Right atrium auricular region (tissue), 2 donors: ENCODE measurements at regions not wholly inside any gene's neighbourhood (a gene's known extent, or its start where the extent isn't known, plus 50 kb on each side); places are given as distances from the start of the nearest gene placed in this dataset.
"Not testable (repeated sequence)": the region's sequence is repeated elsewhere in the genome, so short reads cannot be mapped to it uniquely, and the experiment has no call there.

Source experiments
- DNase-seq: peaks from one replicate; pipeline ENCODE4 v3.0.0-alpha.2; 2019; ENCODE audit warnings: low spot score
- H3K27ac ChIP-seq, 2 donors: fragments of 200-600 bp; sonication (generic); 1 replicate in 1 of 2; 2 replicates in 1 of 2; pipeline ENCODE4 v1.5.1; 2016 to 2019
- H3K27me3 ChIP-seq, 2 donors: fragments of 200-600 bp; sonication (generic); one replicate each; pipeline versions ENCODE4 v1.5.1 to v1.6.0; 2017 to 2019
- H3K36me3 ChIP-seq: fragments of 200-600 bp; sonication (generic); one replicate; pipeline ENCODE4 v1.5.1; 2016
- H3K4me1 ChIP-seq, 2 donors: fragments of 200-600 bp; sonication (generic); one replicate each; pipeline versions ENCODE4 v1.5.1 to v1.6.0; 2017 to 2019
- H3K4me3 ChIP-seq, 2 donors: fragments of 200-600 bp; sonication (generic); 1 replicate in 1 of 2; 2 replicates in 1 of 2; pipeline ENCODE4 v1.5.1; 2017 to 2019; ENCODE audit warnings: mild to moderate bottlenecking in 1 of 2, moderate library complexity in 1 of 2
- H3K9me3 ChIP-seq, 2 donors: fragments of 200-600 bp; sonication (generic); one replicate each; pipeline ENCODE4 v1.5.1; 2019
- CTCF ChIP-seq, 2 donors: fragments of 200-600 bp; sonication (generic); IDR thresholded peaks; one replicate each; pipeline ENCODE4 v1.5.1; 2019; ENCODE audit warnings: antibody characterized with exemption in 2 of 2

DNA sequence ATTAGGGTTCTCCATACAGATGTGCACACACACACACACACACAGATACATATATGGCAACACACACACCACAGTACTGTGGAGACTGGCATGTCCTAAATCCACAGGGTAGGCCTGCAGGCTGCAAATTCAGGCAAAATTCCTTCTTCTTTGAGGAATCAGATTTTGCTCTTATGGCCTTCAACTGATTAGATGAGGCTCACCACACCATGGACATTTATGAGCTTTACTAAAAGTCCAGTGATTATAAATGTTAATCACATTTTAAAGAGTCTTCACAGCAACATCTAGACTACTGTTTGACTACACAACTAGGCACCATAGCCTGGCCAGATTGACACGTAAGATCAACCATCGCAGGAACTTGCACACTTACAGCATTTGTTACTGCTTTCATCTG, 140.3 kb upstream of the UBE3A start:
- Histone ChIP-seq H3K36me3 (no peaks in the 10 kb centered on the region), H3K9me3 (no peaks in the 10 kb centered on the region), H3K27me3 (no peaks in the 10 kb centered on the region), H3K4me1 (no peaks in the 10 kb centered on the region), H3K27ac (no peak overlapping the region), H3K4me3 (no peak overlapping the region)
- no peak for DNase-seq
- no peak for TF ChIP-seq CTCF (IDR thresholded peaks at IDR 0.05)

- Histone ChIP-seq H3K27me3 (no peaks in the 10 kb centered on the region), H3K4me3 (no peak overlapping the region), H3K9me3 (no peaks in the 10 kb centered on the region), H3K4me1 (peaks cover 0 to 18% of the 10 kb centered on the region in 2 donors), H3K36me3 (no peaks in the 10 kb centered on the region), H3K27ac (no peak overlapping the region)
- TF ChIP-seq CTCF (IDR thresholded peaks at IDR 0.05), result no peak
- no peak for DNase-seq
These were observed 133.4 kb upstream of the UBE3A start for GRCh38 chr15:25572191-25572590.

- Histone ChIP-seq H3K27me3 (no peaks in the 10 kb centered on the region), H3K4me3 (no peak overlapping the region), H3K4me1 (peaks cover 0 to 31% of the 10 kb centered on the region in 2 donors), H3K9me3 (no peaks in the 10 kb centered on the region), H3K36me3 (no peaks in the 10 kb centered on the region), H3K27ac (no peak overlapping the region)
- DNase-seq, result no peak
- no peak for TF ChIP-seq CTCF (IDR thresholded peaks at IDR 0.05)
These were observed 129.9 kb upstream of the UBE3A start for GRCh38 chr15:25568751-25569150.

DNA sequence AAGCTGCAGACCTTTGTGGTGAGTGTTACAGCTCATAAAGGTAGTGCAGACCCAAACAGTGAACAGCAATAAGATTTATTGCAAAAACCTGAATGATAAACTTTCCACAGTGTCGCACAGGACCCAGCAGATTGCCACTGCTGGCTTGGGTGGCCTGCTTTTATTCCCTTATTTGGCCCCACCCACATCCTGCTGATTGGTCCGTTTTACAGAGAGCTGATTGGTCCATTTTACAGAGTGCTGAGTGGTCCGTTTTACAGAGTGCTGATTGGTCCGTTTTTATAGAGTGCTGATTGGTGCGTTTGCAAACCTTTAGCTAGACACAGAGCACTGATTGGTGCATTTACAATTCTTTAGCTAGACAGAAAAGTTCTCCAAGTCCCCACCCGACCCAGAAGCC, 127.7 kb upstream of the UBE3A start:
- not testable (repeated sequence) for H3K27ac ChIP-seq, H3K36me3 ChIP-seq, DNase-seq, H3K27me3 ChIP-seq, H3K9me3 ChIP-seq, H3K4me3 ChIP-seq
- H3K4me1 ChIP-seq, result peaks cover 0 to 31% of the 10 kb centered on the region in 2 donors

DNA sequence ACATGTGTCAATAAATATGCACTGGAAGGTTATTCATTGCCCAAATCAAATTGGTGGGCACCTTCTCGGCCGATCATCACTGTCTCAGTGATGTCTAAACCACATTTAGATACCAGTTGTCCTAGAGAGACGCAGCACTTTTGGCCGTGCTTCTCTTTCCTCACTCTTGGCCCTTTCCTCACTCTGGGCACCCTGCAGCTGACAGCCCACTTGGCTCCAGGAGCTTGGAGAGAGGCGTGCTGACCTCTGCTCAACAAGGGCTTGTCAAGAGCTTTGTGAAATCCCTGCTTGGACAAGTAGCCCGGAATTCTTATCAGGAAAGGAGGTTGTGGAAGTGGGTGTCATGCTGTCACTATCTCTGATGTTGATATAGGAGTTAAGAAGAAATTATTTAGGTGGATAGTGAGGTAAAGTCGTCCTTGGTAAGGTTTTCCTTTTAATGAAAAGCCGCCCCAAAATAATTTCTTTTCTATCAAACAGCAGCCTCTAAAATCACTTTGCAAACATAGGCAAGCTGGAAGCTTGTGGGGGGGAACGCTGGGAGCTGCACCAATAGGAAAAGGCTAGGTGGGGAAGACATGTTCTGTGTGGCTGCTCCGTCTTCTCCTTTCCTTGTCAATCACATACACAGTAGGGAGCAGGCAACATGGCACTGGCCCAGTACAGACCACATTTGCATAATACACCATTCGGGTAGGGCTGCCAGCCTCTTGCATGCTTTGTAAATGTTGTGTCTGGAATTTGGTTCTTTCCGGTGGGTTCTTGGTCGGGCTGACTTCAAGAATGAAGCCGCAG, 126.8 kb upstream of the UBE3A start:
- DNase-seq, result no peak
- Histone ChIP-seq H3K27ac (no peak overlapping the region), H3K27me3 (no peaks in the 10 kb centered on the region), H3K9me3 (no peaks in the 10 kb centered on the region), H3K4me3 (no peak overlapping the region), H3K4me1 (peaks cover 0 to 31% of the 10 kb centered on the region in 2 donors), H3K36me3 (no peaks in the 10 kb centered on the region)
- no peak for TF ChIP-seq CTCF (IDR thresholded peaks at IDR 0.05)

DNA sequence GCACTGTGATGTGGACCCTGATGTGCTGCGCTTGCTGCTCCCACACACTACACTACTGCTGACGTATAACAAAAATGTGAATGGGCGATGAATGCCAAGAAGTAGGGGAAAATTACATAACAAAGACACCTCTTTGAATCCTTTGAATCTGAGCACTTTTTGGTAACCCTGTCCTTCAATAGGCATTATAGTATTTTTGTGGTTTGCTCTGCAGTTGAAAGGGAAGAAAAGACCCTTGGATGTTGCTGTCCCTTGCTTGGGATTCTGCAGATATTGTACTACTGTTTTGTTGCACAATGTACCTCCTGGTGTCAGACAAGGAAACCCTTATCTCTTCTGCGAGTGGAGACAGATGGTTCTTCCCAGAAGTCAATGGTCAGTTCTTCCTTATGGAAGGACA, 124.8 kb upstream of the UBE3A start:
- Histone ChIP-seq H3K9me3 (no peaks in the 10 kb centered on the region), H3K27ac (no peak overlapping the region), H3K4me1 (peaks cover 0 to 21% of the 10 kb centered on the region in 2 donors), H3K27me3 (no peaks in the 10 kb centered on the region), H3K4me3 (no peak overlapping the region), H3K36me3 (no peaks in the 10 kb centered on the region)
- TF ChIP-seq CTCF (IDR thresholded peaks at IDR 0.05), result no peak
- DNase-seq, result no peak
